ENCODE measurements at regions not wholly inside any gene's neighbourhood (a gene's known extent, or its start where the extent isn't known, plus 50 kb on each side); places are given as distances from the start of the nearest gene placed in this dataset.

GRCh38 chr14:40623643-40624042 is 983.0 kb upstream of the LRFN5 start:
- TF ChIP-seq POLR2AphosphoS5 (IDR thresholded peaks at IDR 0.05; ENCODE audit: low read depth, low read length) = no peak
- TF ChIP-seq TAF1 (IDR thresholded peaks at IDR 0.05; ENCODE audit: borderline replicate concordance, insufficient read depth, low read length) = no peak
- no peak for TF ChIP-seq FOXP2 (optimal IDR thresholded peaks at IDR 0.05; ENCODE audit: borderline replicate concordance, extremely low read depth, extremely low read length, insufficient read depth)
- TF ChIP-seq REST (IDR thresholded peaks at IDR 0.05; ENCODE audit: insufficient read depth in 1 of 2, low read depth in 2 of 2, low read length in 2 of 2) = no peak
- TF ChIP-seq SIN3A (IDR thresholded peaks at IDR 0.05; ENCODE audit: borderline replicate concordance, insufficient read depth, low read length) = no peak

- TF ChIP-seq POLR2AphosphoS5 (IDR thresholded peaks at IDR 0.05; ENCODE audit: low read depth, low read length) (no peak), SIN3A (IDR thresholded peaks at IDR 0.05; ENCODE audit: borderline replicate concordance, insufficient read depth, low read length) (no peak), REST (IDR thresholded peaks at IDR 0.05; ENCODE audit: insufficient read depth in 1 of 2, low read depth in 2 of 2, low read length in 2 of 2) (no peak), FOXP2 (optimal IDR thresholded peaks at IDR 0.05; ENCODE audit: borderline replicate concordance, extremely low read depth, extremely low read length, insufficient read depth) (no peak), TAF1 (IDR thresholded peaks at IDR 0.05; ENCODE audit: borderline replicate concordance, insufficient read depth, low read length) (no peak)
These were observed 988.3 kb upstream of the LRFN5 start for GRCh38 chr14:40618225-40618898.

GRCh38 chr14:40616579-40616978 is 990.1 kb upstream of the LRFN5 start:
- TF ChIP-seq TAF1 (IDR thresholded peaks at IDR 0.05; ENCODE audit: borderline replicate concordance, insufficient read depth, low read length) = no peak
- no peak for TF ChIP-seq FOXP2 (optimal IDR thresholded peaks at IDR 0.05; ENCODE audit: borderline replicate concordance, extremely low read depth, extremely low read length, insufficient read depth)
- no peak for TF ChIP-seq SIN3A (IDR thresholded peaks at IDR 0.05; ENCODE audit: borderline replicate concordance, insufficient read depth, low read length)
- TF ChIP-seq POLR2AphosphoS5 (IDR thresholded peaks at IDR 0.05; ENCODE audit: low read depth, low read length) = no peak
- no peak for TF ChIP-seq REST (IDR thresholded peaks at IDR 0.05; ENCODE audit: insufficient read depth in 1 of 2, low read depth in 2 of 2, low read length in 2 of 2)

- TF ChIP-seq TAF1 (IDR thresholded peaks at IDR 0.05; ENCODE audit: borderline replicate concordance, insufficient read depth, low read length) (no peak), POLR2AphosphoS5 (IDR thresholded peaks at IDR 0.05; ENCODE audit: low read depth, low read length) (no peak)
These were observed 1005.6 kb upstream of the LRFN5 start for GRCh38 chr14:40601063-40601462.

- TF ChIP-seq REST (IDR thresholded peaks at IDR 0.05; ENCODE audit: insufficient read depth in 1 of 2, low read depth in 2 of 2, low read length in 2 of 2) = no peak
- TF ChIP-seq FOXP2 (optimal IDR thresholded peaks at IDR 0.05; ENCODE audit: borderline replicate concordance, extremely low read depth, extremely low read length, insufficient read depth) = no peak
- TF ChIP-seq POLR2AphosphoS5 (IDR thresholded peaks at IDR 0.05; ENCODE audit: low read depth, low read length) = no peak
- no peak for TF ChIP-seq TAF1 (IDR thresholded peaks at IDR 0.05; ENCODE audit: borderline replicate concordance, insufficient read depth, low read length)
- no peak for TF ChIP-seq SIN3A (IDR thresholded peaks at IDR 0.05; ENCODE audit: borderline replicate concordance, insufficient read depth, low read length)
These were observed 1007.0 kb upstream of the LRFN5 start for GRCh38 chr14:40599725-40600124.

Measured in PFSK-1 (cell line).